SK-N-SH (cell line): ENCODE measurements at regions not wholly inside any gene's neighbourhood (a gene's known extent, or its start where the extent isn't known, plus 50 kb on each side); places are given as distances from the start of the nearest gene placed in this dataset.

Experiments
- CTCF ChIA-PET: fragments of 300-600, 350-600 bp; formaldehyde crosslinking; extraction: SDS; loops from one replicate; lab custom pipeline; 2021; lab: Yijun Ruan, JAX
- POLR2A ChIA-PET: fragments of 350-600 bp; sonication (Branson Sonifier 250); formaldehyde crosslinking; extraction: SDS; loops from one replicate; lab custom pipeline; 2020; ENCODE audit warnings: antibody characterized with exemption, inconsistent platforms; lab: Yijun Ruan, JAX
- DNase-seq: peaks from one replicate; pipeline ENCODE4 v3.0.0; 2012
- H2AFZ ChIP-seq: fragments of 200-600 bp; sonication (generic); 2 replicates; pipeline ENCODE4 v1.8.1; 2016; ENCODE audit warnings: antibody characterized with exemption, mild to moderate bottlenecking, low read depth
- H3F3A ChIP-seq: fragments of 200-600 bp; sonication (generic); replicated peaks from 2 replicates; pipeline ENCODE3; 2016; ENCODE audit warnings: antibody characterized with exemption, mild to moderate bottlenecking; ENCODE audit not compliant: insufficient read depth
- H3K27ac ChIP-seq, 2 experiments: fragments of 200-500 bp in 1 of 2; fragments of 200-600 bp in 1 of 2; sonication (Bioruptor generic) in 1 of 2; sonication (generic), shearing (Covaris generic) in 1 of 2; 2 replicates each; pipeline versions ENCODE4 v1.5.1 to v1.6.1; 2014 to 2016; ENCODE audit warnings: low read depth in 2 of 2, inconsistent platforms in 1 of 2, low read length in 1 of 2, mild to moderate bottlenecking in 1 of 2, mixed read lengths in 1 of 2
- H3K27me3 ChIP-seq: fragments of 200-600 bp; sonication (generic), shearing (Covaris generic); 2 replicates; pipeline ENCODE4 v1.6.1; 2016; ENCODE audit warnings: mixed run types; ENCODE audit not compliant: insufficient read depth
- H3K36me3 ChIP-seq, 2 experiments: fragments of 200-500 bp in 1 of 2; fragments of 200-600 bp in 1 of 2; sonication (Bioruptor generic) in 1 of 2; sonication (generic) in 1 of 2; replicated peaks in 1 of 2; 2 replicates each; pipeline versions ENCODE3 to v1.5.1; 2014 to 2016; ENCODE audit warnings: low read length in 1 of 2, mild to moderate bottlenecking in 1 of 2; ENCODE audit not compliant: insufficient read depth in 2 of 2, control insufficient read depth in 1 of 2
- H3K4me1 ChIP-seq, 2 experiments: fragments of 200-500 bp in 1 of 2; fragments of 200-600 bp in 1 of 2; sonication (Bioruptor generic) in 1 of 2; sonication (generic), shearing (Covaris generic) in 1 of 2; 2 replicates each; pipeline versions ENCODE4 v1.5.1 to v1.6.1; 2014 to 2016; ENCODE audit warnings: low read depth in 1 of 2, low read length in 1 of 2, mixed run types in 1 of 2; ENCODE audit not compliant: insufficient read depth in 2 of 2, control insufficient read depth in 1 of 2
- H3K4me2 ChIP-seq: fragments of 200-600 bp; sonication (generic), shearing (Covaris generic); 2 replicates; pipeline ENCODE4 v1.6.1; 2017; ENCODE audit warnings: mixed run types
- H3K4me3 ChIP-seq, 2 experiments: fragments of 200-500 bp in 1 of 2; fragments of 200-600 bp in 1 of 2; sonication (Bioruptor generic) in 1 of 2; sonication (generic), shearing (Covaris generic) in 1 of 2; 2 replicates each; pipeline versions ENCODE4 v1.5.1 to v1.8.1; 2014 to 2016; ENCODE audit warnings: low read depth in 2 of 2, inconsistent platforms in 1 of 2, low read length in 1 of 2, mild to moderate bottlenecking in 1 of 2, mixed read lengths in 1 of 2, moderate library complexity in 1 of 2
- H3K79me2 ChIP-seq: fragments of 200-600 bp; sonication (generic); 2 replicates; pipeline ENCODE4 v1.8.1; 2017; ENCODE audit warnings: mild to moderate bottlenecking; ENCODE audit not compliant: insufficient read depth
- H3K9ac ChIP-seq: fragments of 200-600 bp; sonication (generic); 2 replicates; pipeline ENCODE4 v1.6.1; 2017; ENCODE audit warnings: mixed run types
- H3K9me2 ChIP-seq: fragments of 200-600 bp; sonication (generic); 2 replicates; pipeline ENCODE4 v1.6.1; 2017; ENCODE audit warnings: mixed run types
- H3K9me3 ChIP-seq: fragments of 200-600 bp; sonication (generic); 2 replicates; pipeline ENCODE4 v1.6.1; 2017; ENCODE audit warnings: mixed run types, mild to moderate bottlenecking, moderate library complexity
- H4K20me1 ChIP-seq: fragments of 200-600 bp; sonication (generic); 2 replicates; pipeline ENCODE4 v1.6.1; 2017; ENCODE audit warnings: mild to moderate bottlenecking, mixed run types; ENCODE audit not compliant: insufficient read depth
- CHD2 ChIP-seq: fragments of 150-350 bp; IDR thresholded peaks from 2 replicates; pipeline ENCODE4 v1.6.1; 2018; ENCODE audit warnings: low read length; ENCODE audit not compliant: partially characterized antibody
- EP300 ChIP-seq, 2 experiments: IDR thresholded peaks; 2 replicates each; pipeline versions ENCODE4 v1.4.0 to v1.6.1; 2012; ENCODE audit warnings: borderline replicate concordance in 1 of 2, low read depth in 1 of 2, low read length in 1 of 2
- MXI1 ChIP-seq: IDR thresholded peaks from 2 replicates; pipeline ENCODE4 v1.6.1; 2012; ENCODE audit warnings: mild to moderate bottlenecking, low read depth, low read length, improper control_type of control experiment
- RCOR1 ChIP-seq: fragments of 150-350 bp; IDR thresholded peaks from 2 replicates; pipeline ENCODE4 v1.6.1; 2017; ENCODE audit warnings: antibody characterized with exemption, low read length
- RXRA ChIP-seq: IDR thresholded peaks from 2 replicates; pipeline ENCODE4 v1.4.0; 2012; ENCODE audit warnings: low read depth, mild to moderate bottlenecking, borderline replicate concordance
- SIN3A ChIP-seq: IDR thresholded peaks from 2 replicates; pipeline ENCODE4 v1.6.1; 2012; ENCODE audit warnings: low read depth, mild to moderate bottlenecking, low read length, moderate library complexity, borderline replicate concordance
- WGBS: methylation state at CpG from one replicate; pipeline ENCODE4 v1.1.6; 2017; ENCODE audit warnings: low lambda C conversion rate; 5-methylcytosine and 5-hydroxymethylcytosine counted together
- TF ChIP-seq, protein P1 (sequence below): fragments of 150-350 bp; IDR thresholded peaks from 2 replicates; pipeline ENCODE4 v1.6.1; 2017; ENCODE audit warnings: antibody characterized with exemption, low read length, low read depth, borderline replicate concordance

DNA sequence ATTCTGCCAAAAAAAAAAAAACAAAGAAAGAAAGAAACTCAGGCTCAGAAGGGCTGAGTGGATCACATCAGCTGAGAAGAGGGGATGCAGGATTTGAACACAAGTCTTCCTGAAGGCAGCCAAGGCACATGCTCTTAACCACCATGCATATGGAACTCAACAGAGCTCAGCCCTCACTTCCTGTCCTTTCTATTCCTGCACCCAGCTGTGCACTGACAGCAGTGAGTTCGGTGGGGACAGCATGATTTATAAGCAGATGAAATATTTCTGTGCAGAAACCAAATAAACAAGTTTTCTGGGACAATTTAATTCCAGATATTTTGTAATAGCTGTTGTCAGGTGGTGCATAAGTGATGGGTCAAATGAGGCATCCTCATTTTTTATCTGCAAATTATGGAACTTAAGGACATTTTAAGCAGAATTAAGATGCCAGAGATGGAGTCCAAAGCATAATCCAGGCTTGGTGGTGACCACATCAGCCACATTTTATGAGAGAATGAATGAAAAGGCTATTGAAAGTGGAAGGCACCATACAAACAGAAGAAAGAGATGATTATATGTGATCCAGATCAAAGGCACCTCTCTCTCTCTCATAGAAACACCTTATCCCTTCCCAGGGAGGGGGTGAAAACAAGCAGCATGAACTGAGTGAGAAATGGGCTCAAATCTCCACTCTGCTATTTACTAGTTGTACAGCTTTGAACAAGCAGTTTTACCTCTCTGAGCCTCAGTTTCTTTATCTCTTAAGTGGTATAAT lies 303.6 kb upstream of the MSX2 start:
- H3K9ac ChIP-seq = no peak overlapping the region
- no peaks in the 10 kb centered on the region for H3K9me3 ChIP-seq
- no peaks in the 10 kb centered on the region for H3F3A ChIP-seq
- no peaks in the 10 kb centered on the region for H3K9me2 ChIP-seq
- no peaks in the 10 kb centered on the region for H3K27me3 ChIP-seq
- H3K4me2 ChIP-seq = no peak overlapping the region
- H3K4me3 ChIP-seq = no peak overlapping the region
- no peak overlapping the region for H2AFZ ChIP-seq
- CTCF ChIA-PET = interaction anchor here (0.6 to 14.8 kb wide), 25 partner anchors 10 to 515 kb away, joined by 3 to 192 read pairs (median 11); no protein-coding TSS in a partner anchor
- 55% methylated on average over 1 of the region's 1 CpG for WGBS
- DNase-seq = no peak
- H3K4me1 ChIP-seq = peaks cover 0 to 28% of the 10 kb centered on the region in 2 experiments; a peak in 2 of 4 replicates
- no peaks in the 10 kb centered on the region for H3K79me2 ChIP-seq
- H3K27ac ChIP-seq = no peak overlapping the region
- TF ChIP-seq RXRA = no peak
- TF ChIP-seq MXI1 = no peak
- H4K20me1 ChIP-seq = no peaks in the 10 kb centered on the region
- no peaks in the 10 kb centered on the region for H3K36me3 ChIP-seq
- POLR2A ChIA-PET = no interaction called here

DNA sequence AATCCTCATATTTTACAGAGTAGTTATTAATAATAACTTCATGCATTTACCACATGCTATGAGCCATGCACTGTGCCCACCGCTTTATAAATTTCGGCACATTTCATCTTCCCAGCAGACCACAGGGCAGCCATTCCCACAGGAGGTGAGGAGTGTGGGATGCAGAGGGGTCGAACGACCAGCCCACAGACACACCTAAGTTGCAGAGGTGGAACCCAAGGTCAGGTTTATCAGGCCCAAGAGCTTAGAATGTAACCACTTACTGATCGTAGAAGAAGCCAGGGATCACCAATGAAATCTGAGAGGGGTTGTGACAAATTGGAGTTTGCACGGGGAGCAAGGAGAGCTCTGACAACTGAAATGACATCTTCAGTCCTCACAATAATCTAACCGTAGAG lies 303.0 kb upstream of the MSX2 start:
- Histone ChIP-seq H3K9me3 (no peaks in the 10 kb centered on the region), H3K9ac (no peak overlapping the region), H3K4me1 (peaks cover 0 to 30% of the 10 kb centered on the region in 2 experiments; a peak in 2 of 4 replicates), H3K79me2 (no peaks in the 10 kb centered on the region), H3K36me3 (no peaks in the 10 kb centered on the region), H3K9me2 (no peaks in the 10 kb centered on the region), H3K27ac (no peak overlapping the region), H3K4me2 (no peak overlapping the region), H4K20me1 (no peaks in the 10 kb centered on the region), H2AFZ (no peak overlapping the region), H3F3A (no peaks in the 10 kb centered on the region), H3K27me3 (no peaks in the 10 kb centered on the region), H3K4me3 (no peak overlapping the region)
- DNase-seq = no peak
- WGBS = 58% methylated on average over 7 of the region's 7 CpGs
- no peak for TF ChIP-seq EP300 (IDR thresholded peaks at IDR 0.05; ENCODE audit: borderline replicate concordance in 1 of 2, low read depth in 1 of 2, low read length in 1 of 2)
- TF ChIP-seq CHD2 = no peak
- no peak for TF ChIP-seq RCOR1
- CTCF ChIA-PET = interaction anchor here (0.8 to 14.8 kb wide), 8 partner anchors 44 to 372 kb away, joined by 3 to 192 read pairs (median 21); no protein-coding TSS in a partner anchor
- POLR2A ChIA-PET = no interaction called here

DNA sequence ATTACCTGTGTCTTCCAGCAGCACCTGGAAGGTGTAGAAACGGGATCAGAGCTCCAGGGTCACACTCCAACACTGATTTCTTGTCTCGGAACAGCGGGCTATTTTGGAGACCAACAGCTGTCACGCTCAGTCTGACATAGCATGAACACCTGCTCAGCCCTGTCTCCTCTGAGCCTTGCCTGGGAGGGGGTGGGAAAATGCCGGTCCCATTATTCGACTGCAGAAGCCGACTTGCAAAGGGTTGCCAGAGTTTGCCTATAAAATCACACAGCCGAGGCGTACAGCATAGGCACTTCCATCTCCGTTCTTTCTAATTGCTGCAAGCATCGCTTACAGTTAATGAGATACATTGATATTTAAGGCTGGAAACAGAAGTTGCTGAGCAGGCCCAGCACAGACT lies 300.8 kb upstream of the MSX2 start:
- peaks cover 0 to 30% of the 10 kb centered on the region in 2 experiments; a peak in 2 of 4 replicates for H3K4me1 ChIP-seq
- H3K27ac ChIP-seq = no peak overlapping the region
- no peak overlapping the region for H3K4me2 ChIP-seq
- H3K9me2 ChIP-seq = no peaks in the 10 kb centered on the region
- DNase-seq = no peak
- POLR2A ChIA-PET = no interaction called here
- TF ChIP-seq, protein P1, sequence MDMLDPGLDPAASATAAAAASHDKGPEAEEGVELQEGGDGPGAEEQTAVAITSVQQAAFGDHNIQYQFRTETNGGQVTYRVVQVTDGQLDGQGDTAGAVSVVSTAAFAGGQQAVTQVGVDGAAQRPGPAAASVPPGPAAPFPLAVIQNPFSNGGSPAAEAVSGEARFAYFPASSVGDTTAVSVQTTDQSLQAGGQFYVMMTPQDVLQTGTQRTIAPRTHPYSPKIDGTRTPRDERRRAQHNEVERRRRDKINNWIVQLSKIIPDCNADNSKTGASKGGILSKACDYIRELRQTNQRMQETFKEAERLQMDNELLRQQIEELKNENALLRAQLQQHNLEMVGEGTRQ = no peak
- no peak for TF ChIP-seq SIN3A
- H3K27me3 ChIP-seq = no peaks in the 10 kb centered on the region
- WGBS = 91% methylated on average over 11 of the region's 11 CpGs
- H3K4me3 ChIP-seq = no peak overlapping the region
- no peaks in the 10 kb centered on the region for H3F3A ChIP-seq
- H3K9me3 ChIP-seq = no peaks in the 10 kb centered on the region
- no peak overlapping the region for H3K9ac ChIP-seq
- H3K79me2 ChIP-seq = no peaks in the 10 kb centered on the region
- H4K20me1 ChIP-seq = no peaks in the 10 kb centered on the region
- no peak overlapping the region for H2AFZ ChIP-seq
- H3K36me3 ChIP-seq = no peaks in the 10 kb centered on the region
- CTCF ChIA-PET = interaction anchor here (1.0 to 14.8 kb wide), 7 partner anchors 10 to 370 kb away, joined by 3 to 192 read pairs (median 5); no protein-coding TSS in a partner anchor
